ENCODE measurements at regions not wholly inside any gene's neighbourhood (a gene's known extent, or its start where the extent isn't known, plus 50 kb on each side); places are given as distances from the start of the nearest gene placed in this dataset.

DNA sequence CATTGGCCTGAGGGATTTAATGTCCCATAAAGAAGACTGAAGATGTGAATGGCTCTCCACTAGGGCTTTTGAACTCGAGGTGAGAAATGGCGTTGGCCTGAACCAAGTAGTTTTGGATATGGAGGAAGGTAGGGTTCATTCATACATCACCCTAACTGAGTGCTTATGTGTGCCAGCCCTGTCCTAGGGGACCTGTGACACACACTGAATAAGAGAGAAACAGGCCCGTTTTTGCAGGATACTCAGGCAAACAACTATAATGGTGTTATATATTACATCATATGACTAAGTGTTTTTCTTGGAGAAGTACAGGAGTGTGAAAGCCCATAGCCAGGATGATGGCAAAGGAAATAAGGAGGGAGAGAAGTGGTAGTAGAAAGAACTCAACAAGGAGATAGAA, 368.1 kb downstream of the TMEM135 start:
- DNase-seq = no peak

DNA sequence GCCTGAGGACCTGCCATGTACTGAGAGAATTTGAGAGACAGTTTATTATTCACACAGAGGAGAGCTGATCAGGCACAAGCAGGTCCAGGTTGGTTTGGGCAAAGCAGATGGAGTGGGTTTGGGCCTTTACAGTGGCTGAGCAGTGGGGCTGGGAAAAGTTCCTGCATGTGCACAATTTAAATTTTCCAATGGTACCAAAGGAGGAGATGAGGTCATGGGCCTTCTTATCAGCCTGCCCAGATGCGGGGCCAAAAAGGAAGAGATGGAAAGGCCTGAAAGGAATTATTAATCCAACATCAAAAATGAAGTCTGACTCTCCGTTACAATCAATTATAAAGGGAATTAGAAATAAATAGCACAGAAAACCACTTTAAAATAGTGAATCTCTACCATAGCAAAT, 367.6 kb downstream of the TMEM135 start:
- DNase-seq = no peak

DNA sequence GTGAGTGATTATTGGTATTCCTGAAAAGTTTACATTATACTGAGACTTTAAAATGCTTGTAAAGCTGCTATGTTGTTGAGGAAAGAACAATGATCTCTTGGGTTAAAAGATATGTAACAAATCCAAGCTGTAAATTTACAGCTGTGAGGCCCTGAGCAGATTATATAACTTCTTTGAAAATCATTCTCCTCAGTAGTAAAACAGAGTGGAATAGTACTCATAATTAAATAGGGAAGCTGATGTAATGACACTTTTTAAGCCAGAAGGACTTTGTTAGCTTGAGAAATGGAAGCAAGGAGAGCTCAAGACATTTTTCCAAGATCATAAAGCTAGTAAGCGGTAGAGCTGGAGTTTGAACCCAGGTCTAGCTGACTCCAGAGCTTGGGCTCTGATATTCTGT, 363.9 kb downstream of the TMEM135 start:
- no peak for DNase-seq

DNA sequence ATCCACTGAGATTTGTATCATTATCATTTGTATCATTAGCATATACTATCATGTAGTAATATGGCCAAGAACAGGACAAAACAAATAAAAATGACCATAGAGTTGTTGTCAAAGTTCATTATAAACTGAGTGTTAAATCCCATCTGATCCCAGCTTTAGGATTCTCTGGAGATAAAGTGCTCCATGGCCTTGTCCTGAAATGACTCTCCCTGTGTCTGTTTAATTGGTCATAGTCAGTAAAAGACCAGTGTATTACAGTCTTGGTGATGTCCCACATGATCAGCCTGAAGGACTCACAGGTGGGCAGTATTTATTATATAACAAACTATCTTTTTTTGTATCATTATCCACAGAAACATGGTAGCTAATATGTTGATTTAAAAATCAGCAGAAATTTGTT, 361.6 kb downstream of the TMEM135 start:
- no peak for DNase-seq

DNA sequence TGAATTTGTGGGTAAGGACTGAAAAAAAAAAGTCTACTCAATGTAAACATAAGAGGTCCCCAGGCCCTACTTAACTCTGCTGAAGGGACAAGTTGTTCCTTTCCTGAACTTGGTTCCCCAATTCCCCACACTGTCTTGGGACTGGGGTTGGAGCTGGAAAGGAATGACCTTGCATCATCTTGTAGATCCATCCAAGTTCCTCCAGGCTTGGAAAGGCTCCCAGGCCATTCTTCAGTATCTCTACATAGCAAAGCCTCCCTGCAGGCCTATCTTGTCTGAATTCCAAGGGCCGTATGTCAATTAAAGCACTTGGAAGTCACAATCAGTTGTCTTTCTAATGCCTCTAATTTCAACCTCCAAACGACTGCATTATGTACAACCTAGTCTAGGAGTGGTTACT, 361.2 kb downstream of the TMEM135 start:
- DNase-seq = no peak

DNA sequence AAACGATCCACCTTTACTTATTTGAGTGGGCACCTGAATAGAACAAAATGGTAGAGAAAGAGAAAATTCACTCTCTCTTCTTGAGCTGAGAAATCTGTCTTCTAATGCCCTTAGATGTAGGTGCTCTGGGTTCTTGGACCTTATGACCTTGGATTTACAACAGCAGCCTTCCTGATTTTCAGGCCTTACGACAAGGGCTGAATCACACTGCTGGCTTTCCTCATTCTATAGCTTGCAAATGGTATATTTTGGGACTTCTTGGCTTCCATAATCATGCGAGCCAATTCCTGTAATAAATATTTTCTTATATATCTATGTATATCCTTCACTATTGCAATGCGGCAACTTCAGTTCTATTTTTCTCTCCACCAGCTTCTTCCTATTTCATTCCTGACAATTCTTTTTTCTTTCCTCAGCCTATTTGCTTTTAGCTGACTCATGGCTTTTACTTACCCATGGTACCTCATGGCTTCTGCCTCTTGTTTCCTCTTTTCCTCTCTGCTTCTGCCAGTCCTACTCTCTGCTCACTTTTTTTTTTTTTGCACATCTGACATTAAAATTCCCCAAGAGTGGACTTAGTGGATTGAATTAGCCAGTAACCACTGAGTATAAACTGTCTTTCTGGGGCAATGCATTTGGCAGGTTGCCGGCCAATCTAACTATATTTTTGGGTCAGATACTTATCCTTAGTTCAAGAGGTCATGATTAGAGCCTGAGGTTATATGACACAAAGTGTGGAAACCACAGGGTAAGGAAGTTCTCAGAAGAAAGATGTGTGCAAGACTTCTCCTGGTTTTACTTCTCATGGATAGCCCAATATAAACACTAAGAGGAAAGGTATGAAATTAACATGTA, 359.5 kb downstream of the TMEM135 start:
- DNase-seq = no peak

DNA sequence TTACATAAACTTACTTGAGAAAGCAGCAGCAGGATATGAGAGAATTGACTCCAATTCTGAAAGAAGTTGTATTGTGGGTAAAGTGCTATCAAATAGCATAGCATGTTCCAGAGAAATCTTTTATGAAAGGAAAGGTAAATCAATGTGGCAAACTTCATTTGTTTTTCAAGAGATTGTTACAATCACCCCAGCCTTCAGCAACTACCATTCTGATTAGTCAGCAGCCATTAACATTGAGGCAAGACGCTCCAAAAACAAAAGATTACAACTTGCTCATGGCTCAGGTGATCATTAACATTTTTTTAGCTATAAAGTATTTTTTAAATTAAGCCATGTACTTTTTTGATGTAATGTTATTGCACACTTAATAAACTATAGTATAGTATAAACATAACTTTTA, 357.2 kb downstream of the TMEM135 start:
- no peak for DNase-seq

DNA sequence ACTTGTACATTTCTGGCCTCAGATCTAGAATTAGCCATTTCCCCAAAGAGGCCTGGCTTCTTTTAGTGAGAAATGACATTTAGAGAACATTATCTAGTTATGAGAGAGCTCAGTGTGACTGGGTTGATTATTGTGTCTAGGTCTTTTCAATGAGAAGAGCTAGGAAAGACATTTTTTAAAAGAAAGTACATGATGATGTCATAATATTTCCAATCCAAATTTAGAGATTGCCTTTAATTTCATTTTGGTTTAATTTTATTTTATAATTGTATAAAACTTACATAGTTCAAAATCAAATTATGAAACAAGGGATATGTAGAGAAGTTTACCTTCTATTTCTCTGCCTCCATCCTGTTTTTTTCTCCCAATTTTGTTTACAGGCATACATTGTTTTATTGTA, 354.9 kb downstream of the TMEM135 start:
- DNase-seq = no peak

DNA sequence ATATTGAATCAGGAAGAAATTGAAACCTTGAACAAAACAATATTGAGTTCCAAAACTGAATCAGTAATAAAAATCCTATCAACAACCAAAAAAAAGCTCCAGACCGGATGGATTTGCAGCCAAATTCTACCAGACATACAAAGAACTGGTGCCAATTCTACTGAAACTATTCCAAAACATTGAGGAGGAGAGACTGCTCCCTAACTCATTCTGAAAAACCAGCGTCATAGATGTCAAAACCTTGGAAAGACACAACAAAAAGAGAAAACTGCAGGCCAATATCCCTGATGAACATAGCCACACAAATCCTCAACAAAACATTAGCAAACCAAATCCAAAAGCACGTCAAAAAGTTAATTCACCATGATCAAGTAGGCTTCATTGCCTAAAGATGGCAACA, 353.8 kb downstream of the TMEM135 start:
- DNase-seq = no peak

DNA sequence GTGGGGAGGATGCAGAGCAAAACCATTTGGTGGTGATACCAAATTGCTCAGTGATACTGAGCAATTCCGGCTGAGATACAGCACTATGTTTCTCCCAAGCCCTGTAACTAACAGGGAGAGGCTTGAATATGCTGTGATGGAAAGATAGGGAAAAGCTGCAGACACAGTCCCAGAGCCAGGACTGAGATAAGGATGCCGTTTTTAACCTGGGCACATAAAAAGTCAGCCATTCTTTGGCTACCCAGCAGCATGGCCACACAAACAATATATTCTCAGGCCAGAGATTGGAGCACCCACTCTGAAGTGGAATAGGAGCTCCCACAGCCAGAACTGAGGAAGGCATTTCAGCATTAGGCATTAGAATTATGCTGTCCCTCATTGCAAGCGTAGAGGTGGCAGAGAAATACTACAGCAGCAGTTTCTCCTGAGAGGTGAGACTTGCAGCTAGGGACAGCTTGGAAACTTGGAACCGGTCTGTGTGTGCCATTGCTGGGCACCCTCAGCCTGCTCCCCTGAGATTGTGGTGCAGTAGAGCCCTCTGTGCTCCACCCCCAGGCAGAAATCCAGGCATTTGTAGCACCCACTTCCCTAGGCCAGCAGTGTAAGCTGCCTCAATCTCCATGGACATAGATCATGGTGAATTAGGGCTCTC, 346.5 kb downstream of the TMEM135 start:
- DNase-seq = no peak

DNA sequence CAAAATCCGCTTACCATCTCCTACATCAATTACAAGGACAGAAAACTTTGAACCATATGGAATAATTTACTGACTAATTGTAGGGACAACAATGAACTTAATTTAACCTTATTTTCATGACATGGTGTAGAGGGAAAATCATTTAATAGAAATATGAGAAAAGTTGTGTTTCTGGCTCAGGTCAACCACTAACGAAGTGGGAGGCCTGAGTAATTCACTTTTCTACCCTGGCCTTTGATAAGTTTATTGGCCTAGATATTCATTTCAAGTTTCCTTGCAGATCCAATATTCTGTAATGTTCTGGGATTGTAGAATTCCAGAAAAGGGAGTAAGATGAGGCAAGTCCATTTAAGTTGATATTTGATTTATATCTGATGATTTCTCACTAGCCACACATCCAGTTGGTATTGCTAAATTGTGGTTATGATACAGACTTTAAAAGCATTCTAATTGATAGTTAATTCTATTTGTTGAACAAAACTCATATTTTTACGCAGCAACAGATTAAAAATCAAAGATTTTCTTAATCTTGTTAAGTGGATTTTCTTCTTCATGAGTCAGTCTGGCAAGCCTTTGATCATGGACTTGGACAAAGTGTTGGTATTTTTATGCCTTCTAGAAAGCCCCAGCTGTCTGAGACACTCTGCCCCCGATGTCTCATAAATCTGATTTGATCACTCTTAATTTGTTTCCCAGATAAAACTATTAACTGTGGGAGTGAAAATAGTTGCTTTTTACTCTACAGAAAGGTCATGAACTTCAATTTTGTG, 336.5 kb downstream of the TMEM135 start:
- DNase-seq = no peak

Data from NCI-H774 (cell line).